ENCODE measurements at regions not wholly inside any gene's neighbourhood (a gene's known extent, or its start where the extent isn't known, plus 50 kb on each side); places are given as distances from the start of the nearest gene placed in this dataset.

DNA sequence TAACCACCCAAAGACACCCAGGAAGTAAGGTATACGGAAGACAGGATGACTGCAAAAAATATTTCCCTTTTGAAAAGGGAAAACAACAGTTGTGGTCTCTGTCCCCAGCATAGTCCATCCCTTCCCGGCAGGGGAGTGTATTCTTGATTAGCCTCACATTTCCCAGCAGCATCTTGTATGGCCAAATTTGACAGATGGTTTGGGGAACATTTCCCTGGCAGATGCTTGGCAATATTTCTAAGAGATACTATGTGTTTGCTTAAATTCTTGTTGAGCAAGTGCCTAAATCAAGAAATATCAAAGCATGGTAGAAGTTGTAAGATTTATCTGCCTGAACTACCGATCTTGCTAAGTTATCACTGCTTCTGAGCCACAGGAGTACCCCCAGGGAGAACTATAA, 56.9 kb upstream of the TPK1 start:
- in situ Hi-C loops (cut with MboI; ENCODE audit: low pct_unique_long_range_greater_than_20kb, low sequenced_read_pairs, unreplicated experiment) = no loop called here
- no peak for DNase-seq (ENCODE audit: low spot score)
- TF ChIP-seq, protein P1, sequence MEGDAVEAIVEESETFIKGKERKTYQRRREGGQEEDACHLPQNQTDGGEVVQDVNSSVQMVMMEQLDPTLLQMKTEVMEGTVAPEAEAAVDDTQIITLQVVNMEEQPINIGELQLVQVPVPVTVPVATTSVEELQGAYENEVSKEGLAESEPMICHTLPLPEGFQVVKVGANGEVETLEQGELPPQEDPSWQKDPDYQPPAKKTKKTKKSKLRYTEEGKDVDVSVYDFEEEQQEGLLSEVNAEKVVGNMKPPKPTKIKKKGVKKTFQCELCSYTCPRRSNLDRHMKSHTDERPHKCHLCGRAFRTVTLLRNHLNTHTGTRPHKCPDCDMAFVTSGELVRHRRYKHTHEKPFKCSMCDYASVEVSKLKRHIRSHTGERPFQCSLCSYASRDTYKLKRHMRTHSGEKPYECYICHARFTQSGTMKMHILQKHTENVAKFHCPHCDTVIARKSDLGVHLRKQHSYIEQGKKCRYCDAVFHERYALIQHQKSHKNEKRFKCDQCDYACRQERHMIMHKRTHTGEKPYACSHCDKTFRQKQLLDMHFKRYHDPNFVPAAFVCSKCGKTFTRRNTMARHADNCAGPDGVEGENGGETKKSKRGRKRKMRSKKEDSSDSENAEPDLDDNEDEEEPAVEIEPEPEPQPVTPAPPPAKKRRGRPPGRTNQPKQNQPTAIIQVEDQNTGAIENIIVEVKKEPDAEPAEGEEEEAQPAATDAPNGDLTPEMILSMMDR (IDR thresholded peaks at IDR 0.05; ENCODE audit: extremely low read depth, insufficient read depth, missing control alignments) = no peak

Measured in GM13977 (cell line).